ENCODE measurements at regions not wholly inside any gene's neighbourhood (a gene's known extent, or its start where the extent isn't known, plus 50 kb on each side); places are given as distances from the start of the nearest gene placed in this dataset.

DNA sequence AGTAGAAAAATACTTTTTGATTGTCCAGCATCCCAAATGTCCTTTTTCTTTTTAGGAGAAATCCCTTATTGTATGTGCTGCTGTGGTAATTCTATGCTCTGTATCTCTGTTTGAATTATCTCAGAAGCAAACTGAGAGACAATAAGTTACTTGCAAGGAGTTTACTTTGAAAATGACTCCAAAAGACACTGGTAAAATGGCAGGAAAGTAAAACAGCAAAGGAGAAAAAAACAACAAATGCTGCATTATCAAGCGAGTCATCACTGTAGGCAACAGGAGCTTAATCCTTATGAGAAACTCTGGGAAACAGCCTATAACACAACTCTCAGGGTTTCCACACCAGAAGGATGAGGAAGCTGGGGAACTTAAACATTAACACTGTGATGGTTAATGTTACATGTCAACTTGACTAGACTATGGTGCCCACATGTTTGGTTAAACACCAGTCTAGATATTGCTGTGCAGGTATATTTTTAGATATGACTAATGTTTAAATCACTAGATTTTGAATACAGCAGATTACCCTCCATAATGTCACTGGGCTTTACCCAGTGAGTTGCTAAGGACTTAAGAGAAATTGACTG lies 92.6 kb upstream of the GAS1 start:
- TF ChIP-seq POLR2A (IDR thresholded peaks at IDR 0.05): no peak
- TF ChIP-seq, protein P1, sequence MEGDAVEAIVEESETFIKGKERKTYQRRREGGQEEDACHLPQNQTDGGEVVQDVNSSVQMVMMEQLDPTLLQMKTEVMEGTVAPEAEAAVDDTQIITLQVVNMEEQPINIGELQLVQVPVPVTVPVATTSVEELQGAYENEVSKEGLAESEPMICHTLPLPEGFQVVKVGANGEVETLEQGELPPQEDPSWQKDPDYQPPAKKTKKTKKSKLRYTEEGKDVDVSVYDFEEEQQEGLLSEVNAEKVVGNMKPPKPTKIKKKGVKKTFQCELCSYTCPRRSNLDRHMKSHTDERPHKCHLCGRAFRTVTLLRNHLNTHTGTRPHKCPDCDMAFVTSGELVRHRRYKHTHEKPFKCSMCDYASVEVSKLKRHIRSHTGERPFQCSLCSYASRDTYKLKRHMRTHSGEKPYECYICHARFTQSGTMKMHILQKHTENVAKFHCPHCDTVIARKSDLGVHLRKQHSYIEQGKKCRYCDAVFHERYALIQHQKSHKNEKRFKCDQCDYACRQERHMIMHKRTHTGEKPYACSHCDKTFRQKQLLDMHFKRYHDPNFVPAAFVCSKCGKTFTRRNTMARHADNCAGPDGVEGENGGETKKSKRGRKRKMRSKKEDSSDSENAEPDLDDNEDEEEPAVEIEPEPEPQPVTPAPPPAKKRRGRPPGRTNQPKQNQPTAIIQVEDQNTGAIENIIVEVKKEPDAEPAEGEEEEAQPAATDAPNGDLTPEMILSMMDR (IDR thresholded peaks at IDR 0.05): no peak
